Cardiac muscle cell (in vitro differentiated cells and primary cell): ENCODE measurements at regions not wholly inside any gene's neighbourhood (a gene's known extent, or its start where the extent isn't known, plus 50 kb on each side); places are given as distances from the start of the nearest gene placed in this dataset.

Experiments
- DNase-seq, 2 donors: peaks; one replicate each; pipeline versions ENCODE4 v3.0.0 to v3.0.0-alpha.2; 2010 to 2017; ENCODE audit warnings: low read depth in 1 of 2, low spot score in 1 of 2
- H3K27ac ChIP-seq: fragments of 200-600 bp; sonication (generic); 2 replicates; pipeline ENCODE4 v1.5.1; 2016
- H3K27me3 ChIP-seq: fragments of 200-600 bp; sonication (generic); 2 replicates; pipeline ENCODE4 v1.6.0; 2016; ENCODE audit warnings: control low read depth
- H3K36me3 ChIP-seq: fragments of 200-600 bp; sonication (generic); 2 replicates; pipeline ENCODE4 v1.5.1; 2016; ENCODE audit warnings: control low read depth
- H3K4me1 ChIP-seq: fragments of 200-600 bp; sonication (generic); 2 replicates; pipeline ENCODE4 v1.8.1; 2017; ENCODE audit warnings: low read depth, mild to moderate bottlenecking, mixed run types
- H3K4me3 ChIP-seq: fragments of 200-600 bp; sonication (generic); 2 replicates; pipeline ENCODE4 v1.5.1; 2016; ENCODE audit warnings: mild to moderate bottlenecking
- H3K9me3 ChIP-seq: fragments of 200-600 bp; sonication (generic); 2 replicates; pipeline ENCODE4 v1.5.1; 2017; ENCODE audit warnings: low read depth, mild to moderate bottlenecking, control low read depth
- CTCF ChIP-seq: IDR thresholded peaks from 2 replicates; pipeline ENCODE4 v1.5.1; 2012; ENCODE audit warnings: low read depth, mild to moderate bottlenecking, low read length

- H3K4me3 ChIP-seq: no peak overlapping the region
- H3K36me3 ChIP-seq: no peaks in the 10 kb centered on the region
- no peak for TF ChIP-seq CTCF
- no peak for DNase-seq
- H3K9me3 ChIP-seq: no peaks in the 10 kb centered on the region
- no peaks in the 10 kb centered on the region for H3K4me1 ChIP-seq
- H3K27me3 ChIP-seq: no peaks in the 10 kb centered on the region
- H3K27ac ChIP-seq: no peak overlapping the region
Observed at GRCh38 chr6:106770081-106770480, 140.7 kb downstream of the QRSL1 start.

GRCh38 chr6:106767271-106767670 is 137.9 kb downstream of the QRSL1 start:
- Histone ChIP-seq H3K36me3 (no peaks in the 10 kb centered on the region), H3K4me3 (no peak overlapping the region), H3K27ac (no peak overlapping the region), H3K4me1 (no peaks in the 10 kb centered on the region), H3K27me3 (no peaks in the 10 kb centered on the region), H3K9me3 (no peaks in the 10 kb centered on the region)
- DNase-seq: no peak
- no peak for TF ChIP-seq CTCF

- no peak for DNase-seq
- Histone ChIP-seq H3K27ac (no peak overlapping the region), H3K4me3 (no peak overlapping the region), H3K9me3 (no peaks in the 10 kb centered on the region), H3K27me3 (no peaks in the 10 kb centered on the region), H3K36me3 (no peaks in the 10 kb centered on the region), H3K4me1 (no peaks in the 10 kb centered on the region)
- no peak for TF ChIP-seq CTCF
Observed at GRCh38 chr6:106766201-106766600, 136.8 kb downstream of the QRSL1 start.

- Histone ChIP-seq H3K27ac (no peak overlapping the region), H3K9me3 (no peaks in the 10 kb centered on the region), H3K4me1 (no peaks in the 10 kb centered on the region), H3K27me3 (no peaks in the 10 kb centered on the region), H3K4me3 (no peak overlapping the region), H3K36me3 (no peaks in the 10 kb centered on the region)
- no peak for TF ChIP-seq CTCF
- DNase-seq: no peak
Observed at GRCh38 chr6:106765496-106765895, 136.1 kb downstream of the QRSL1 start.

GRCh38 chr6:106764353-106764980 is 135.1 kb downstream of the QRSL1 start:
- Histone ChIP-seq H3K4me3 (no peak overlapping the region), H3K27me3 (no peaks in the 10 kb centered on the region), H3K9me3 (no peaks in the 10 kb centered on the region), H3K36me3 (no peaks in the 10 kb centered on the region), H3K4me1 (no peaks in the 10 kb centered on the region), H3K27ac (no peak overlapping the region)
- no peak for TF ChIP-seq CTCF
- no peak for DNase-seq
